ENCODE measurements at regions not wholly inside any gene's neighbourhood (a gene's known extent, or its start where the extent isn't known, plus 50 kb on each side); places are given as distances from the start of the nearest gene placed in this dataset.
"Not testable (repeated sequence)": the region's sequence is repeated elsewhere in the genome, so short reads cannot be mapped to it uniquely, and the experiment has no call there.

DNA sequence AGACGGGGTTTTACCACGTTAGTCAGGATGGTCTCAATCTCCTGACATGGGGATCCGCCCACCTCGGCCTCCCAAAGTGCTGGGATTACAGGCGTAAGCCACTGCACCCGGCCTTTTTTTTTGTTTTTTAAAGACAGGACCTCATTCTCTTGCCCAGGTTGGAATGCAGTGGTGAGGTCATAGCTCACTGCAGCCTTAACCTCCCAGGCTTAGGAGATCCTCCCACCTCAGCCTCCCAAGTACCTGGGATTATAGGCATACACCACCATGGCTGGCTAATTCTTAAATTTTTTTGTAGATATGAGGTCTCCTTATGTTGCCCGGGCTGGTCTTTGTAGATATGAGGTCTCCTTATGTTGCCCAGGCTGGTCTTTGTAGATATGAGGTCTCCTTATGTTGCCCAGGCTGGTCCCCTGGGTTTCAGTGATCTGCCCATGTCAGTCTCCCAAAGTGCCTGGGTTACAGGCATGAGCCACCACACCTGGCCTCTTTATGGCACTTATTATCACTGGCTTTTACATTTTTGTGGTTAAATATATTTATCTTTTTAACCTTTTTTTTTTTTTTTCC, 82.3 kb upstream of the RNU6-1 start:
- H3K9ac ChIP-seq (ENCODE audit: low read length) = no peak overlapping the region
- H3K4me3 ChIP-seq (ENCODE audit: low read length) = no peak overlapping the region
- no peak overlapping the region for H3K27ac ChIP-seq (ENCODE audit: low read length)
- no peaks in the 10 kb centered on the region for H3K27me3 ChIP-seq (ENCODE audit: control insufficient read depth, insufficient read depth, low read length)
- no peaks in the 10 kb centered on the region for H3K36me3 ChIP-seq (ENCODE audit: control insufficient read depth, low read depth, low read length)
- no peaks in the 10 kb centered on the region for H3K9me3 ChIP-seq (ENCODE audit: control insufficient read depth, low read depth, low read length)
- no peaks in the 10 kb centered on the region for H3K4me1 ChIP-seq (ENCODE audit: control insufficient read depth, low read depth, low read length)

GRCh38 chr15:67922971-67923945, 83.4 kb upstream of the RNU6-1 start:
- no peak overlapping the region for H3K9ac ChIP-seq (ENCODE audit: low read length)

GRCh38 chr15:67924359-67924974, 84.6 kb upstream of the RNU6-1 start:
- H3K9me3 ChIP-seq (ENCODE audit: control insufficient read depth, low read depth, low read length) = no peaks in the 10 kb centered on the region
- H3K36me3 ChIP-seq (ENCODE audit: control insufficient read depth, low read depth, low read length) = no peaks in the 10 kb centered on the region
- H3K4me3 ChIP-seq (ENCODE audit: low read length) = no peak overlapping the region
- H3K27me3 ChIP-seq (ENCODE audit: control insufficient read depth, insufficient read depth, low read length) = no peaks in the 10 kb centered on the region
- no peaks in the 10 kb centered on the region for H3K4me1 ChIP-seq (ENCODE audit: control insufficient read depth, low read depth, low read length)
- H3K27ac ChIP-seq (ENCODE audit: low read length) = no peak overlapping the region
- no peak overlapping the region for H3K9ac ChIP-seq (ENCODE audit: low read length)

More at GRCh38 chr15:67922971-67923945, 83.4 kb upstream of the RNU6-1 start:
- Histone ChIP-seq H3K36me3 (ENCODE audit: control insufficient read depth, low read depth, low read length) (no peaks in the 10 kb centered on the region), H3K4me3 (ENCODE audit: low read length) (no peak overlapping the region), H3K27me3 (ENCODE audit: control insufficient read depth, insufficient read depth, low read length) (no peaks in the 10 kb centered on the region), H3K27ac (ENCODE audit: low read length) (no peak overlapping the region), H3K4me1 (ENCODE audit: control insufficient read depth, low read depth, low read length) (no peaks in the 10 kb centered on the region), H3K9me3 (ENCODE audit: control insufficient read depth, low read depth, low read length) (no peaks in the 10 kb centered on the region)

GRCh38 chr15:67925182-67925581, 85.3 kb upstream of the RNU6-1 start:
- Histone ChIP-seq H3K4me3 (ENCODE audit: low read length) (no peak overlapping the region), H3K9ac (ENCODE audit: low read length) (no peak overlapping the region), H3K4me1 (ENCODE audit: control insufficient read depth, low read depth, low read length) (no peaks in the 10 kb centered on the region), H3K9me3 (ENCODE audit: control insufficient read depth, low read depth, low read length) (no peaks in the 10 kb centered on the region), H3K36me3 (ENCODE audit: control insufficient read depth, low read depth, low read length) (no peaks in the 10 kb centered on the region), H3K27me3 (ENCODE audit: control insufficient read depth, insufficient read depth, low read length) (no peaks in the 10 kb centered on the region), H3K27ac (ENCODE audit: low read length) (no peak overlapping the region)

- Histone ChIP-seq H3K4me3 (ENCODE audit: low read length) (no peak overlapping the region), H3K27me3 (ENCODE audit: control insufficient read depth, insufficient read depth, low read length) (no peaks in the 10 kb centered on the region), H3K9ac (ENCODE audit: low read length) (no peak overlapping the region), H3K9me3 (ENCODE audit: control insufficient read depth, low read depth, low read length) (no peaks in the 10 kb centered on the region), H3K27ac (ENCODE audit: low read length) (no peak overlapping the region), H3K4me1 (ENCODE audit: control insufficient read depth, low read depth, low read length) (no peaks in the 10 kb centered on the region), H3K36me3 (ENCODE audit: control insufficient read depth, low read depth, low read length) (no peaks in the 10 kb centered on the region)
Measured at GRCh38 chr15:67927501-67928168, 87.8 kb upstream of the RNU6-1 start.

DNA sequence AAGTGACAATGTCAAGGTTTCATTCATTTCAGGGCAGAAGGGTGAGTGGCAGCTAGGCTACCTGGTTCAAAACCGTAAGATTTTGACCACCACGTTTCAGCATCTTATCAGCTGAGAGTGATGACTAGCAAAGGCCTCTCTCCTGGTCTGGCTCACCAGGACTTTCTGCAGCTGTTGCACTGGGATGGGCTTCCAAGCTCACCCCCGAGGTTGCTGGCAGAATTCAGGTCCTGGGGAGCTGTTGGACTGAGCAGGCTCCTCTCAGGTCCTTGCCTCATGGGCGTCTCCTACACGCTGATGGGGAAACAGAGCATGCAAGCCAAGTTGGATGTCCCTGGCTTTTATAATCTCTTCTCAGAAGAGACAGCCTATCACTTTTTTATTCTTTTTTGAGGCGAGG, 88.8 kb upstream of the RNU6-1 start:
- Histone ChIP-seq H3K9me3 (ENCODE audit: control insufficient read depth, low read depth, low read length) (no peaks in the 10 kb centered on the region), H3K4me1 (ENCODE audit: control insufficient read depth, low read depth, low read length) (no peaks in the 10 kb centered on the region), H3K27me3 (ENCODE audit: control insufficient read depth, insufficient read depth, low read length) (no peaks in the 10 kb centered on the region), H3K9ac (ENCODE audit: low read length) (no peak overlapping the region), H3K4me3 (ENCODE audit: low read length) (no peak overlapping the region), H3K27ac (ENCODE audit: low read length) (no peak overlapping the region), H3K36me3 (ENCODE audit: control insufficient read depth, low read depth, low read length) (no peaks in the 10 kb centered on the region)

- H3K9me3 ChIP-seq (ENCODE audit: control insufficient read depth, low read depth, low read length) = no peaks in the 10 kb centered on the region
- H3K4me1 ChIP-seq (ENCODE audit: control insufficient read depth, low read depth, low read length) = no peaks in the 10 kb centered on the region
- H3K36me3 ChIP-seq (ENCODE audit: control insufficient read depth, low read depth, low read length) = no peaks in the 10 kb centered on the region
- H3K9ac ChIP-seq (ENCODE audit: low read length) = no peak overlapping the region
- no peak overlapping the region for H3K27ac ChIP-seq (ENCODE audit: low read length)
- H3K27me3 ChIP-seq (ENCODE audit: control insufficient read depth, insufficient read depth, low read length) = no peaks in the 10 kb centered on the region
- no peak overlapping the region for H3K4me3 ChIP-seq (ENCODE audit: low read length)
Measured at GRCh38 chr15:67930720-67931119, 90.9 kb upstream of the RNU6-1 start.

- no peak overlapping the region for H3K4me3 ChIP-seq (ENCODE audit: low read length)
- no peaks in the 10 kb centered on the region for H3K36me3 ChIP-seq (ENCODE audit: control insufficient read depth, low read depth, low read length)
- no peak overlapping the region for H3K9ac ChIP-seq (ENCODE audit: low read length)
- H3K27me3 ChIP-seq (ENCODE audit: control insufficient read depth, insufficient read depth, low read length) = no peaks in the 10 kb centered on the region
- H3K4me1 ChIP-seq (ENCODE audit: control insufficient read depth, low read depth, low read length) = no peaks in the 10 kb centered on the region
- no peak overlapping the region for H3K27ac ChIP-seq (ENCODE audit: low read length)
- no peaks in the 10 kb centered on the region for H3K9me3 ChIP-seq (ENCODE audit: control insufficient read depth, low read depth, low read length)
Measured at GRCh38 chr15:67931861-67932260, 92.0 kb upstream of the RNU6-1 start.

DNA sequence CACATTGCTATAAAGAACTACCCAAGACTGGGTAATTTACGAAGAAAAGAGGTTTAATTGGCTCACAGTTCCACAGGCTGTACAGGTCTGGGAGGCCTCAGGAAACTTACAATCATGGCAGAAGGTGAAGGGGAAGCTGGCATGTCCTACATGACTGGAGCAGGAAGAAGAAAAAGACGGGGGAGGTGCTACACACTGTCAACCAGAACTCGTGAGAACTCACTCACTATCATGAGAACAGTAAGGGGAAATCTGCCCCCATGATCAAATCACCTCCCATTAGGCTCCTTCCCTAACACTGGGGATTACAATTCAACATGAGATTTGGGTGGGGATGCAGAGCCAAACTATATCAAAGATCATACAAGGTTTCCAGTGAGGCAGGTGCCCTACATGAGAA, 94.3 kb upstream of the RNU6-1 start:
- H3K27me3 ChIP-seq (ENCODE audit: control insufficient read depth, insufficient read depth, low read length); H3K36me3 ChIP-seq (ENCODE audit: control insufficient read depth, low read depth, low read length); H3K27ac ChIP-seq (ENCODE audit: low read length); H3K4me3 ChIP-seq (ENCODE audit: low read length); H3K4me1 ChIP-seq (ENCODE audit: control insufficient read depth, low read depth, low read length); H3K9me3 ChIP-seq (ENCODE audit: control insufficient read depth, low read depth, low read length); H3K9ac ChIP-seq (ENCODE audit: low read length): not testable (repeated sequence)

DNA sequence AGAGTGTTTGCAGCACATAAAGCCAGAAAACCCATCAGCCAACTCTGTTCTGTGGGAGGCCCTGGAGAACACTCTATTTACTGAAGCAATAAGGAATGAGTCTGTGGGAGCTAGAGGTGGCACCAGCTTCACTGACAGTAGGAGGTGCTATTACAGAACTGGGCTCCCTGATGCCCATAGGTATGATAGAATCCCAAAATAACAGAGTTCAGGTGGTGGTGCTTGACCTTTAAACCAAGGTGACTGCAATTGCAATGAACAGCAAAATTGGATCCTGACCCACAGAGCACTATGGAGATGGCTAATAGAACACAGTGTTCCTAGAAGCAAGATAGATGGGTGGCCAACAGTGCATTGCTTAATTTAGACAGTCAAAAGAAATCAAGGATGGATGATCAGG, 95.4 kb upstream of the RNU6-1 start:
- Histone ChIP-seq H3K27ac (ENCODE audit: low read length) (no peak overlapping the region), H3K9ac (ENCODE audit: low read length) (no peak overlapping the region), H3K27me3 (ENCODE audit: control insufficient read depth, insufficient read depth, low read length) (no peaks in the 10 kb centered on the region), H3K4me1 (ENCODE audit: control insufficient read depth, low read depth, low read length) (no peaks in the 10 kb centered on the region), H3K9me3 (ENCODE audit: control insufficient read depth, low read depth, low read length) (no peaks in the 10 kb centered on the region), H3K36me3 (ENCODE audit: control insufficient read depth, low read depth, low read length) (no peaks in the 10 kb centered on the region), H3K4me3 (ENCODE audit: low read length) (no peak overlapping the region)

DNA sequence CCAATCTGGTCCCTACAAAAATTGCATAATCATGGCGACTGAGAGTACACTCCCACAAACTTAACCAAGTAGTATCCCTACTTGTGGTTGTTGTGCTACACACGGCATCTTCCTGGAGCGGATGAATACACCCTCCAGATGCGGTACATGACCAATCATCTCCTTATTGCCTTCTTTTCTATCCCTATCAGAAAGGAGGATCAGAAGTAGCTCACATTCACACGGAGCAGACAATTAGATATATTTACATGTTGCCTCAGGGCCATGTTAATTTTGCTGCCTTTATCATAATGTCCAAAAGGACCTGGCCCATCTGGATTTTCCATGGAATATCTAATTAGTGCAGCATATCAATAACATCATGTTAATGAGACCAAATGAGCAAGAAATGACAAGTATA, 96.4 kb upstream of the RNU6-1 start:
- Histone ChIP-seq H3K27me3 (ENCODE audit: control insufficient read depth, insufficient read depth, low read length) (no peaks in the 10 kb centered on the region), H3K36me3 (ENCODE audit: control insufficient read depth, low read depth, low read length) (no peaks in the 10 kb centered on the region), H3K9me3 (ENCODE audit: control insufficient read depth, low read depth, low read length) (no peaks in the 10 kb centered on the region), H3K4me1 (ENCODE audit: control insufficient read depth, low read depth, low read length) (no peaks in the 10 kb centered on the region), H3K9ac (ENCODE audit: low read length) (no peak overlapping the region), H3K4me3 (ENCODE audit: low read length) (no peak overlapping the region), H3K27ac (ENCODE audit: low read length) (no peak overlapping the region)
